ENCODE measurements at regions not wholly inside any gene's neighbourhood (a gene's known extent, or its start where the extent isn't known, plus 50 kb on each side); places are given as distances from the start of the nearest gene placed in this dataset.

GRCh38 chr2:8072907-8073306 is 608.9 kb upstream of the ID2 start:
- DNase-seq, result no peak

GRCh38 chr2:8073916-8074315 is 607.9 kb upstream of the ID2 start:
- no peak for DNase-seq

- DNase-seq, result no peak
Measured at GRCh38 chr2:8076448-8077342, 605.2 kb upstream of the ID2 start.

DNA sequence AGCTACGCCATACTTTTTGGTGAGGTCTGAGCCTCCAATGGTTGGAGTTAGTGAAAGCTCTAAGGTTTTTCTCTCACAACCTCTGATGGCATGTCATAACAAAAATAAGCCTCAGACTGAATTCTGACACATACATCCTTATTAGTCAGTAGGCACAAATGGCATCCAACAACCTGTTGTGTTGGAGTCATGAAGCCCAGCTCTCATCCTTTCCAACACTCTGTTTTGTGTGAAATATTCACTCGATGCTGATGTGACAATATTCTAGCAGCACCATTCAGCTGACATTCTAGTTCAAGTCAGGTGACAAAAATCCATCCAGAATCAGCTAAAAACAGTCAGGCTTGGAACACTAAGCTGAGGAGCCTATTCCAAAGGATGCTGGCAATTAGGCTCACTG is 603.2 kb upstream of the ID2 start:
- DNase-seq, result no peak

- DNase-seq, result no peak
Measured at GRCh38 chr2:8080063-8080462, 601.8 kb upstream of the ID2 start.

DNA sequence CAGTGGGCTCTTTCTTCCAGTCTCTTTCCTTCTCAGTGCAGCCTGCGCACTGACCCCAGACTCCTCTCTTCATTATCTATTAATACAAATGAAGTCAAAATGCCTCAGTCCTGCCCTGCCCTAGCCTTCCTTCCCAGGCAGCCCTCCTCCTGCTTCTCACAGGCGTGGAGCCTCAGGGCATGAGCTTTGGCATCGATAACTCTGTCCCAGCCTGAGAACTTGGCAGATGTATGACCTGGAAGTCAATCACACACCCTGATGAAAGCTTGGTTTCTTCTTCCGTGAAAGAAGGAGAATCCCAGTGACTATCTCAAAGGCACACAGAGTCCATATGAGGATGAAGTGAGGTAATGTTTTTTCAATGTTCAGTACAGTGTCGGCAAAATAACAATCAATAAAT is 600.7 kb upstream of the ID2 start:
- DNase-seq, result no peak

- DNase-seq, result no peak
Measured at GRCh38 chr2:8082840-8083239, 599.0 kb upstream of the ID2 start.

- DNase-seq, result no peak
Measured at GRCh38 chr2:8086357-8086756, 595.5 kb upstream of the ID2 start.

- no peak for DNase-seq
Measured at GRCh38 chr2:8086796-8087479, 594.9 kb upstream of the ID2 start.

DNA sequence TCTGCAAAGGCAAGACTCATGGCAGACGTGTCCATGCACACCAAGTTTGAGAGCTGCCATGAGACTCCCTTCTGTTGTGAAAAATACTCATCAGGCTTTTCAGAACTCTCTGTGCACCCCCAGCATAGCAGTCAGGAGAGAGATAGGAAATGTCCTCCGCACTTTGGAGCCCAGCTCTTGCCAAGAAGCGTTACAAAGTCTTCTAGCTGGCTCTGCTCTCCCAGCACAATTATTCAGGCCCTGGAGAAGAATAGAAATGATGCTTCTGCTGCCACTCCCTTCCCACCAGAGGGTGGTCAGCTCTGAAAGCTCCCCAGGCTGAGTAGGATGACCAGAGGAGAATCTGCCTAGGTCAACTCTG is 594.4 kb upstream of the ID2 start:
- no peak for DNase-seq

DNA sequence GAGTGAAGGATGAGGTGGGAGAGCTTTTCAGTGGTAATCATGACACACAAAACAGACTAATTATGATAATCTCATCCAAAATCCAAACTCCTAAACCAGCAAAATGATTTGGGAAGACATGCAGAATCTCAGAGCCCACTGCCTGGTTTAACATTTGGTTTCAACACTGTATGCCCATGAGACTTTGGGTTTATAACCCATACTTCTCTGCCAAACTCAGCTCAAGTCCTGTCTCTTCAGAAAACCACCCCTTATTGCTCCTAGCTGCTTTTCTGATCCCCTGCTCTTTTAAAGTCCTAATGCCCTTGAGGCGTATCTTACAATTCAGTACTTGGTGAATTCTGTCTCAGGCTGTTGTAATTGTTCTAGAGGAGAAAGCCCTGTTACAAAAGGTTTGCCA is 593.0 kb upstream of the ID2 start:
- no peak for DNase-seq

GRCh38 chr2:8089596-8089995 is 592.3 kb upstream of the ID2 start:
- DNase-seq, result no peak

DNA sequence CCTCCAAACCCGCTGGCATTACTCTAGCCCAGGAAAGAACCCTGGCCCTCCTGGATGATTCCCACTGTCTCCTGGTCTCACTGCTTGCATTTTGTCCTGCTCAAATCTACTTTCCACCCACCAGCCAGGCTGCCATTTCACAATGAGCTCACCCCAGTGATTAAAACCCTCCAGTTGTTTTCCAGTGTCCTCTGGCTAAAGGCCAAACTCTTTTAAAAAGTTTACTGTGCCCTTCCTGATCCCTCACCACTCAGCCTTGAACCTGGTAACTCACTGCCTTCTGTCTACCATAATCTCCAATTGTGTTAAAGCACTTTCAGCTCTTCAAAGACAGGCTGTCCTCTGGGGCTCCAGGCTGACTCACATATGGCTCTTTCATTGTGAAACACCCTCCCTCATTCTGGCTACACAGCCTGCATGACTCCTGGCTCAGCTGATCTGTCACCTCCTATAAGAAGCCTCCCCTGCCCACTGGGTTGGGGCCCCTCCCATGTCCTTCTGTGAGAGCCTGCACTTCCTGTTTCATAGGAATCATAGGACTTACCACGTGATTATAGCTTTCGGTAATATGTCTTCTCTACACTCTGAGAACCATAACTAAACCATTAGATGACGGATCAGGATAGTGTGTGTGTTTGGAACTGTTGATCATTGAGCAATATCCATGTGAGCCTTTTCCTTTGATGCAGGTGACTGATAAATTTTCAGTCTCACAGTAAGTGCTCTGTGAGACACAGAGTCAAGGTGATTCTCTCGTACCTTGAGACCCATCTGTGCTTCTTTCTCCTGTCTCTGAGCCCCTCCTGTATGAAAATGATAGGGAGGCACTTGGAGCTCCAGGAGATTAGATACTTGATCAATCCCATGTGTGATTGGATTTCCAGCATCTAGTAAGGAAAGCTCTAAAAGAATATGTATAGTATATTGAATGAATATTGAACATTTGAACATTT is 590.8 kb upstream of the ID2 start:
- DNase-seq, result peak; percentile 72 to 79

DNA sequence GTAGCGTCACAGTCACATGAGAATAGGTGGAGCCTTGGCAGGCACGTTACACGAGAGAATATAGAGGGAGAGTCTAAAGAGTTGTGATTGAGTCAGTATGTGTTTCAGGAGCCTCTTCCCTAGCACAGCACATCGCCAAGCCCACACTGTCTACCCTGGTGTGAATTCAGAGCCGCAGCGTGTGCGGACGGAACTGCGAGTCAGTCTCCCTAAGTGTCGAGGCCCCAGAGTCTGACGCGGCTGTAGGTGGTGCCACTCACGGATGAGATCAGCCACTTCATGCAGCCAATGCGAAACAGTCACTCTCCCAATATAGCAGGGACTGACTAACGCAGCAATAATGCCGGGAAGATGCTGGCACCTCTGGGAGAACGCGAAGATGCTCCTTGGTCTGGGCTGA is 587.3 kb upstream of the ID2 start:
- DNase-seq, result no peak

DNA sequence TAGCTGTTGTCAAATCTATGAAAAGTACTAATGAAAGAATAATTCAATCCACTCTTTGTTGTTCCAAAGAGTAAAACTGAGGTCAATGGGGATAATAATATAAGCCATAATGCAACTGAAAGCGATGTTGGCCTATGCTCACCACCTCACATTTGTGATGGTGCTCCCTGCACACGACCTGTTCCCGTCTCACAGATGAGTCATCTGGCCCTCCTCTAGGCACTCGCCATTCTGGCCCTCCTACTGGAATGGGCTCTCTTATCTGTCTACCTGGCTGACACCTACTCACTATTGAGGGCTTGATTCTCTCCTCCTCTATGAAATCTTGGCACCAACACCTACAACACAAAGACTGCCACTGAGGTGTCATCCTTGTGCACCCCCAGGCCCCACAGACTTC is 585.9 kb upstream of the ID2 start:
- DNase-seq, result no peak

GRCh38 chr2:8096484-8096883 is 585.4 kb upstream of the ID2 start:
- no peak for DNase-seq

- DNase-seq, result no peak
Measured at GRCh38 chr2:8098476-8099266, 583.2 kb upstream of the ID2 start.

GRCh38 chr2:8099267-8099582 is 582.6 kb upstream of the ID2 start:
- DNase-seq, result no peak

DNA sequence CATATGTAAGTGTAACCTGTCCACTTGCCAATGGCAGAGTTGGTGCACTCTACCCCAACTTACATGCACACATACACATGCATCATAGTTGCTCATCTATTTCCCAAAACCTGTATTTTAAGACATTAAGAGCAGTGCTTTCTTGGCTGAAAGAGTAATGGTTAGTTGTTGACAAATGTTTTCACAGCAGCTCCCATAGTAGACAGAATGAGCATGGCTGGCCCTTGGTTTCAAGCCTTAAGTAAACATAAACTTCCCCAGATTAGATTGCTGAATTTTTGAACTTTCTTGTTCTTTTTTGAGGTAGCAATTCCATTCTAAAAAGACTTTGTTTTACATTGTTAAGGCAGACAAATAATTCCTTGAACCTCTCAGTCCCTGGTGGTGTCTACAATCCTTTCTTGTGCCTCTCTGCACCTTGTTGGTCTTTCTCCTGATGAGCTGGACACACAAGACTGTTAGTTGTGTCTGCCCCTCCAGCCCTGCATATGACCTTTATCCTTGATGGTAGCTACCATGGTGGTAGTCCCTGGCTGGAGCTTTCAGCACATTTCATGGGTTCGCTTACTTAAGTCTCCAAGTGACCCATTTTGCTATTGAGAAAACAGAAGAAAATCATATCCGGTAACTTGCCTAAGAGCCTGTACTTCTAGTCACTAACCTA is 580.1 kb upstream of the ID2 start:
- DNase-seq, result no peak

DNA sequence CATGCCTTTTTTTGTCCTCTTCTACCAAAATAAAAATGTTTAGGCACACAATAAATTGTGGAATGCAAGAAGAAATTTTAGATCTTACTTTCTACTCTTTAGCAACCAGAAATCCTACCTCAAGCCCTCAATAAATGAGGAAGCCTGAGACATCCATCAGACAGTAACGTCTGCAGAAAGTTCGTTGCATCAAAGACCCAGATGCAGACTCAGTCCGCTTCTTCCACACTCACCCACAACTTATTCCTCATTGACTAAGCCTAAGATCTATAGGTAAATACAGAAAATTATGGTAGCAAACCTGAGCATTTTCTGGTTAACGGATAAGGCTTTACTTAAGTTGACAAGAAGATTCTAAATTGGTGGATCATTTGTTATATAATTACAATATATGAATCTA is 579.4 kb upstream of the ID2 start:
- no peak for DNase-seq

DNA sequence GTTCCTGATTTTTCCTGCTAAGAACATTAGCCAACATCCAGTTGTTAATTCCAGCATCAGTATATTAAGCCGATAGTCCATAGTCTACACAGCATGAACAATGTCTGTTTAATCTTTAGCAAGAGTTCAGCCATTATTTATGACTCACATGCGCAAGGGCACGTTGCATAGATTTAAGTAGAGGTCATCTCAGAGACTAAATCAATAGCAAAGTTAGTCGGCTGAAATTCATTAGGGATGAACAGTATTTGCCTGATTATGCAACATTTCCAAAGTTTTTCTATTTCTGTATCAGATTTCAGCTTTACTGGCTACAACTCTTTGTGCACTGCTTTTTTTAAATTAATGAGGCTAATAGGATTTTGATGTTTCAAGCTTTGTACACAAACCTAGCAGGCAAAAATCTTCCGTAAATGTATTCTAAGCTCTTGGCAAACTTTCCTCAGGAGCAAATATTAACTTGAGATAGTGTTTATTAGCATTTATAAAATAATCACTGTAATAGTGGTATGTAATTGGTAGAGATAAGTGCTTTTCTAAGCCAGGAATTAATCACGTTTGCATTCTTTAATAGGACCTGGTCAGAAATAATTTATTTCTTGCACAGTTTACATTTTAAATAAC is 578.7 kb upstream of the ID2 start:
- DNase-seq, result no peak

- no peak for DNase-seq
Measured at GRCh38 chr2:8107150-8107549, 574.7 kb upstream of the ID2 start.

Measured in activated CD4-positive, alpha-beta T cell treated with anti-CD3 and anti-CD28 coated beads, Interleukin-2, amount 50 U/mL, for 48 hours (primary cell).